ENCODE measurements at regions not wholly inside any gene's neighbourhood (a gene's known extent, or its start where the extent isn't known, plus 50 kb on each side); places are given as distances from the start of the nearest gene placed in this dataset.

DNA sequence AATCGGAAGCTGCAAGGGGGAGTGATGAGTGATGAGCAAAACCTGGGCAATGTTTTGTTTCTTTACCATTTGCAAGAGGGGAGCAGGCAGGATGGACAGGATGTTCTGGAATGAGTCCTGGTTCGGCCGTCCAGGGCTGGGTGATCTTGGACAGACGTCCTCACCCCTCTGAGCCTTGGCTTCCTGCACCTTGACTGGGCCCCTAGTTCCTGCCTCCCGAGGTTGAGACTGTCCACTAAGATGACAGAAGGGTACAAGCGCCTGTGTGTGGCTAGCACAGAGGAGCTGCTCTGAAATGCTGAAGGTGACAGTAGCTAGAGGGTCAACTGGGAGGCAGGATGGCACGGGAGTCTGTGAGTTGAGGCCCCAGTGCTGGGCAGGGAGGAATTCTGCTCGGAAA is 306.2 kb downstream of the MN1 start:
- Histone ChIP-seq H3K4me1 (ENCODE audit: control insufficient read depth, insufficient read depth, low read length) (no peaks in the 10 kb centered on the region), H3K4me2 (ENCODE audit: low read length) (no peak overlapping the region), H3K36me3 (ENCODE audit: insufficient read depth, low read length) (no peaks in the 10 kb centered on the region), H3K4me3 (ENCODE audit: low read length) (no peak overlapping the region), H3K27me3 (ENCODE audit: control insufficient read depth, insufficient read depth, low read length) (no peaks in the 10 kb centered on the region), H3K9me3 (replicated peaks; ENCODE audit: low read length) (no peaks in the 10 kb centered on the region), H3K9ac (ENCODE audit: low read depth, low read length) (no peak overlapping the region)

DNA sequence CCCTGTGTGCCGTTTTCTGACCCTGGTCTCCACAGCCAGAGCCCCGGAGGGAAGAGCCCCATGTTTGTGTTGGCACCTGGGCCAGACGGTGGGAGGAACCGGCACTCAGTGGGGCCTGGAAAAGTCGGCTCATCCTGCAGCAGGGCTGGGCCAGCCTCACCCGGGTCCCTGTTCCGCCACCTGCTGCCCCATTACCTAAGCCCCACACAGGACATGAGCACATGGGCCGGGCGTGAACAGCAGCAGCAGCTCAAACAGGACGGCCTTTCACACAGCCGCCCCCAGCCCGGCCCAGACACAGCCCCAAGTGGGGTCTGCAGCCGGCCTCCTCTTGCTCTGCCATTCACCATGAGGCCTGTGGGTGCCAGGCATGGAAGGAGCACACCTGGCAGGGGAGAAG is 302.4 kb downstream of the MN1 start:
- no peaks in the 10 kb centered on the region for H3K9me3 ChIP-seq (replicated peaks; ENCODE audit: low read length)
- H3K36me3 ChIP-seq (ENCODE audit: insufficient read depth, low read length): no peaks in the 10 kb centered on the region
- no peak overlapping the region for H3K4me3 ChIP-seq (ENCODE audit: low read length)
- no peaks in the 10 kb centered on the region for H3K27me3 ChIP-seq (ENCODE audit: control insufficient read depth, insufficient read depth, low read length)
- no peak overlapping the region for H3K4me2 ChIP-seq (ENCODE audit: low read length)
- no peak overlapping the region for H3K9ac ChIP-seq (ENCODE audit: low read depth, low read length)
- no peaks in the 10 kb centered on the region for H3K4me1 ChIP-seq (ENCODE audit: control insufficient read depth, insufficient read depth, low read length)

DNA sequence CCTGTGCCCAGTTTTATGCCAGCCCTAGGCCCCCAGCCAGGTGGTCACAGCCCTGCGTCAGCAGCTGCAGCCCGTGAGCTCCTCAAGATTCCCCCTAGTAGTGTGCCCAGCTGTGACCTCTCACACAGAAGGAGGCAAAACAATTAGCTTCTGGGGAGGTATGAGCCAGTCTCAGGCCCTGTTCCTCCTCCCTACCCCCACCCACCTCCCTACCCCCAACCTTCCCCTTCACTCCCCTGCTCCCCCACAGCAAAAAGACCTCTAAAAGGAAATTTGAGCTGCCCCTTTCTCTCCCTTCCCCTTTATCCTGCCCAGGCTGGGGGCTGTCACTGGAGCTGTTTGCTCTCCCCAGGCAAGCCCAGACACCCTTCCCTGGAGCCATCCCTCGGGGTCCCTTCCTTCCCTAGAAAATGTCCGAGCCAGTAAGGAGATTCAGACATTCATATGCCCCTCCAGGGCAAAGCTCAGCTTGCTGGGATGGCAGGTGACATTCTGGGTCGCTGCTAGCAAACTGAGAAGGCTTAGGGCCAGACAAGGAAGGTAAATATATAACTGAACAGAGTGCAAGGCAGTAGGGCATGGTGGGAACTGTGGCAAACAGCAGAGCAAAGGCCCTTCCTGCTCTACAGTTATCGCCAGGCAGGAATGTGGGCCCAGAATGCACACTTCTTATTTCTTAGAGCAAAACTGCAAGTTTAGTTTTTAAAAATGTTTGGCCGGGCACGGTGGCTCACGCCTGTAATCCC is 300.2 kb downstream of the MN1 start:
- Histone ChIP-seq H3K9ac (ENCODE audit: low read depth, low read length) (no peak overlapping the region), H3K36me3 (ENCODE audit: insufficient read depth, low read length) (no peaks in the 10 kb centered on the region), H3K4me2 (ENCODE audit: low read length) (no peak overlapping the region), H3K4me3 (ENCODE audit: low read length) (no peak overlapping the region), H3K9me3 (replicated peaks; ENCODE audit: low read length) (no peaks in the 10 kb centered on the region), H3K4me1 (ENCODE audit: control insufficient read depth, insufficient read depth, low read length) (no peaks in the 10 kb centered on the region), H3K27me3 (ENCODE audit: control insufficient read depth, insufficient read depth, low read length) (no peaks in the 10 kb centered on the region)

DNA sequence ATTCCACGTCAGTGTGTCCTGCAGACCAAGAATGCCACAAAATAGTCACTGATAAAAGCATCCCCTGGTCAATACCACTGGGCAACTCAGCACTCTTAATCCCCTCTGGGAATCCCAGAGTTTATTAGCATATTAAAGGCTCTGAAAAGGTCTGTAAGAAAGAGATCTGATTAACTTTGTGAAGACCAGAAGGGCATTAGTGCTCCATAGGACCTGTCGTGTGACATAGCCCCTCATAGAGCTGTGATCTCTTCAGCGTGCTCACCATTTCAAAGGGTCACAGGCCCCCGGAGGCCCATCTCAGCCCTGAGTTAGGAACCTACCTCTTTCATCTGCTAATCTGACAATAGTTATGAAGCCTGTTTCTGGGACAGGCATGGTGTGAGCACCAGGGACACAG is 299.2 kb downstream of the MN1 start:
- Histone ChIP-seq H3K9ac (ENCODE audit: low read depth, low read length) (no peak overlapping the region), H3K27me3 (ENCODE audit: control insufficient read depth, insufficient read depth, low read length) (no peaks in the 10 kb centered on the region), H3K4me2 (ENCODE audit: low read length) (no peak overlapping the region), H3K4me1 (ENCODE audit: control insufficient read depth, insufficient read depth, low read length) (peaks cover 5% of the 10 kb centered on the region), H3K36me3 (ENCODE audit: insufficient read depth, low read length) (no peaks in the 10 kb centered on the region), H3K9me3 (replicated peaks; ENCODE audit: low read length) (no peaks in the 10 kb centered on the region), H3K4me3 (ENCODE audit: low read length) (no peak overlapping the region)

DNA sequence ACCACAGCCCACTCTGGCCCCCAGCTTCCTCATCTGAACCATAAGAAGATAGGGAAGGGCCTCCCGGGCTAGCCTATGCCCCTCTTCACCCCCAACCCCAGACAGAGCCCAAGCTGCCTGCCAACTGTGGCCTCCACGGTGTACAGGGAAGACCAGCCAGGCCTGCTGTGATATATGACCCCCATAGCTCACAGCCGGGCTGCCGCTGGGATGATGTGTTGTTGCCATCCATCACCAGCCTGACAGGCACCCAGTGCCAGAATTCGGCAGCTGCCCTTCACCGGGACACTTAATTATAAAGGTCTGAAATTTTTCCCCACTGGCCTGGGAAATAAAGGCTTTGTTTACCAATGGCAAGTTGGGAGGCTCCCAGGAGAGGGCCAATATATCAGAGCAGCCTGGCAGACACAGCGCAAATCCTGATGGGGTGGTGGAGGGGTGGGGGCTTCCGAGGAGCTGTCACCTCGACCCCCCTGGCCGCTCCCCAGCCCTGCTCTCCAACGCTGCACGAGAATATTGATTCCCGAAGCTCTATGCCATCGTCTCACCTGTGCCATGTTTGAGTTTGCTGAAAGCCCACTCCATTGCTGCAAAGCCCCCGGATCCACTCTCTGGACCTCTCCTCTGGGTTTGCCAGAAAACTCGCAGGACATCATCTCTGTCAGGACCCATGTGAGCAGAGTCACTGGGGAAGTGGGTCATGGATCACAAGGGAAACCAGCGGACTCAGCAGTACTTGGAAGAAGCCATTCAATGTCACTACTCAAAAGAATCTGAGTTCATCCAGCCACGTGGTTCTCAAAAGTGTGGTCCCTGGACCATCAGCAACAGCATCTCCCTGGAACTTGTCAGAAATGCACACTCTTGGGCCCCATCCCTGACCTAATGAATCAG is 296.9 kb downstream of the MN1 start:
- H3K4me2 ChIP-seq (ENCODE audit: low read length): no peak overlapping the region
- no peak overlapping the region for H3K4me3 ChIP-seq (ENCODE audit: low read length)
- no peaks in the 10 kb centered on the region for H3K9me3 ChIP-seq (replicated peaks; ENCODE audit: low read length)
- H3K36me3 ChIP-seq (ENCODE audit: insufficient read depth, low read length): no peaks in the 10 kb centered on the region
- H3K4me1 ChIP-seq (ENCODE audit: control insufficient read depth, insufficient read depth, low read length): peaks cover 17% of the 10 kb centered on the region
- no peak overlapping the region for H3K9ac ChIP-seq (ENCODE audit: low read depth, low read length)
- H3K27me3 ChIP-seq (ENCODE audit: control insufficient read depth, insufficient read depth, low read length): no peaks in the 10 kb centered on the region

DNA sequence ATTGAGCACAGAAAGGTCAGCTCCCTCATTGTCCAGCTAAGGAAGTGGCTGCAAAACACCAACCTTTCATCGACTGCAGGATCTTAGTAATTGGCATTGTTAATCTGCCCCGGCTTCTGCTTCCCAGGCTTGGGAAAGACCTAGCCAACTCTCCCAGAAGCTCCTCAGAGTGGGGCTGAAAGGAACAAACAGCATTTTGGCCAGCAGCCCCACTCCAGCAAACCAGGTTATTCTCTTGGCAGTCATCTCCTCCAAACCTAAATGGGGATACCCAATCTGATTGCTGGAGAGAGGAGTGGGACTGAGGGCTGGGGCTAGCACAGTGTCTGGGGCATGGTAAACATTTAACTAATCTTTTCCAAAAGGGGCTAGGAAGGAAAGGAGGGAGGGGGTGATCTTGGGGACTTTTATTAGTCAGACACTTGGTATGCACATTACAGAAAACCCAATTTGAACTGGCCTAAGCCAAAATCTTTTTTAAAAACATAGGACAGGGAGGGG is 294.4 kb downstream of the MN1 start:
- H3K36me3 ChIP-seq (ENCODE audit: insufficient read depth, low read length): no peaks in the 10 kb centered on the region
- H3K9ac ChIP-seq (ENCODE audit: low read depth, low read length): no peak overlapping the region
- no peak overlapping the region for H3K4me2 ChIP-seq (ENCODE audit: low read length)
- peaks cover 3% of the 10 kb centered on the region for H3K27me3 ChIP-seq (ENCODE audit: control insufficient read depth, insufficient read depth, low read length)
- peaks cover 23% of the 10 kb centered on the region for H3K4me1 ChIP-seq (ENCODE audit: control insufficient read depth, insufficient read depth, low read length)
- no peaks in the 10 kb centered on the region for H3K9me3 ChIP-seq (replicated peaks; ENCODE audit: low read length)
- H3K4me3 ChIP-seq (ENCODE audit: low read length): no peak overlapping the region

DNA sequence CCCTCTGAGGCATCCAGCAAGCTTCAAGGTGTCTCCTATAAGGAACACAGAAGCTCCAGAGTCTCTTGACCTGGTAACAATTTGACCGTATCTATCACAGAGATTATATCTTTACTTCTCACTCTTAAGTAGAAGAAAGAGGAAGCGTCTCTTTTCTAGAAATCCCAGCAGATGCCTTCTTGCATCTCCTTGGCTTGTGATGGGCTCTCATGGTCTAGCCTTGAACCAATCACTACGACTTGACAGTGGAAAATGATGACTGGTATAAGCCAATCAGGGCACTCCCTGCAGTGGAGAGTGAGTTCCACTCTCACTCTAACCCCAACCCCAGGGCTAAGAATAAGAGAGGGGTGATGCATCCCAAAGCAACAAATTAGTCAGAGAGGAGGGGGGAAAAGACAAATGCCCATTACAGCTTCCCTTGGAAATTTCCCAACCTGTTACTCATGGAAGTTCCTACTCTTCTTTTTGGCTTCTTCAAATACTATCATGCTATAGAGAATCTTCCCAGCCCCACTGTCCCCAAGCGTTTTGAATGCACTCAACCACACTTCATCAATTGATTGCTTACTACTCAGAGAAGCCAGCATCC is 293.5 kb downstream of the MN1 start:
- Histone ChIP-seq H3K36me3 (ENCODE audit: insufficient read depth, low read length) (no peaks in the 10 kb centered on the region), H3K27me3 (ENCODE audit: control insufficient read depth, insufficient read depth, low read length) (peaks cover 3% of the 10 kb centered on the region), H3K9me3 (replicated peaks; ENCODE audit: low read length) (no peaks in the 10 kb centered on the region), H3K4me3 (ENCODE audit: low read length) (no peak overlapping the region), H3K4me1 (ENCODE audit: control insufficient read depth, insufficient read depth, low read length) (peaks cover 29% of the 10 kb centered on the region), H3K9ac (ENCODE audit: low read depth, low read length) (no peak overlapping the region), H3K4me2 (ENCODE audit: low read length) (no peak overlapping the region)

DNA sequence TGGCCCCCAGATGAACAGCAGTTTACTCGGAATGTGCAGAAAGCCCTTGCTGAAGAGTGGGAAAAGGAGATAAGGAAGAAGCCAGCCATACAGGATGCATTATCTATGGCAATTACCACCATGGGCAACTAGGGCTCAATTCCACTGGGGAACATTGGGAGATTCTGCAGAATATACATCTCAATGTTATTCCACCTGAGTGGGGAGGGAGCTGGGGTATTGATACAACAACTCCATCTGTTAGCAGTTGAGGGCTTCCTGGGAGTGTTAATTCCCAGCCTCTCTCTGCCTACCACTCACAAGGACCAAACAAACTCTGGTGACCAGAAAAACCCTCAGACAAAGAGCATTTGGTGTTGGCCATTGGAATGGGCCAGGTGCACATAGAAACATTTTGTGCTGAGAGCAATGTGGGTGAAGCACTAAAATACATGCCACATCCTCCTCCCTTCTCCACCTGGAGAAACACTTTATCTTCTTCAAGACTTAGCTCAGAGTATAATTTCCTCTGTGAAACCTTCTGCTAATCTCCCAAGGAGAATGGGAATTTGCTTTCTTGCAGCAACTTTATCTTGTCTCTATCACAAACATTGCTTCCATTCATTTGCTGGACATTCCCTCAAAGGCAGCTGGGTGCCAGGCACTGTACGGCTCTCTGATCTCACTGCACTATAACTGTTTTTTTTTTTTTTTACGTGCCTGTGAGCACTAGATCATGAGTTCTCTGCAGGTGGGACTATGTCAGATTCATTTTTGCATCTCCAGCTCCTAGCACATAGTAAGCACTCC is 292.2 kb downstream of the MN1 start:
- Histone ChIP-seq H3K4me1 (ENCODE audit: control insufficient read depth, insufficient read depth, low read length) (peaks cover 29% of the 10 kb centered on the region), H3K4me2 (ENCODE audit: low read length) (no peak overlapping the region), H3K4me3 (ENCODE audit: low read length) (no peak overlapping the region), H3K36me3 (ENCODE audit: insufficient read depth, low read length) (no peaks in the 10 kb centered on the region), H3K9me3 (replicated peaks; ENCODE audit: low read length) (no peaks in the 10 kb centered on the region), H3K27me3 (ENCODE audit: control insufficient read depth, insufficient read depth, low read length) (peaks cover 3% of the 10 kb centered on the region), H3K9ac (ENCODE audit: low read depth, low read length) (no peak overlapping the region)

DNA sequence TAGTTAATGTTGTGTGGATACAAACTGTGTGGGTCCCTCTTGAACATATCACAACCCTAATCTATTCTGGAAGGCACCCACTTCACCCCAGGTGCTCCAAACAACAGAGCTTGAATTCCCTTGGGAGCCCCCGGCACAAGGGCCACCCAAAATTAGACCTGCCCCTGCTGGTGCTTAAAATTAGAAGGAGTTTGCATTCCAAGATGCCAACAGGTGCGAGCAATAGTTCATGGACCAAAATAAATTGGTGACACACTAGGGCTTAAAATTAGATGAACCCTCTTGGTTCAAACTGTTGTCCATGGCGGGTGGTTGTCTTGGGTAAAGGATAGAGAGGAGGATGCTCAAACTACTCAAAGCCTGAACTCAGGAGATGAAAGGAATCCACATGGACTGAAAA is 291.5 kb downstream of the MN1 start:
- no peak overlapping the region for H3K9ac ChIP-seq (ENCODE audit: low read depth, low read length)
- H3K4me2 ChIP-seq (ENCODE audit: low read length): no peak overlapping the region
- H3K27me3 ChIP-seq (ENCODE audit: control insufficient read depth, insufficient read depth, low read length): peaks cover 3% of the 10 kb centered on the region
- H3K4me3 ChIP-seq (ENCODE audit: low read length): no peak overlapping the region
- H3K36me3 ChIP-seq (ENCODE audit: insufficient read depth, low read length): no peaks in the 10 kb centered on the region
- H3K9me3 ChIP-seq (replicated peaks; ENCODE audit: low read length): no peaks in the 10 kb centered on the region
- H3K4me1 ChIP-seq (ENCODE audit: control insufficient read depth, insufficient read depth, low read length): peaks cover 29% of the 10 kb centered on the region

DNA sequence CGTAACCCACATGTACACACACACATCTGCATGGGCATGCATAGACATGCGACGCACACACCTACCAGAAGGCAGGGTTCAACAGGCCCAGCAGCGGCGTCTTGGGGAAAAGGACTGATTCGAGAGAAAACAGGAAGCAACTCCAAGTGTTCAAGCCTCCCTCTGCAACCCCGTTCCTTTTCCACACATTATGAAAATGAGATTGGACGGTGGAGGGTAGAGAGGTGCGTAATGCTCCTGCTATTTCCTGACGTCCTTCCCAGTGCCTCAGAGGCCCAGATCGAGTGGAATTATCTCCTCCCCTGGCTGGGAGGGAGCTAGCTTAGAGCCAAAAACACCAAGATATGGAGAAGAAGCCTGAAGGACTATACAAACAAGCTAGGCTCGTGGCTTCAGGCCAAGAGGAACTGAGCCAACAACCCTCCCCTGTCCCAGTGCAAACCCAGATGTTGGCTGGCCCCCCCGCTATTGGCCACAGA is 289.2 kb downstream of the MN1 start:
- H3K36me3 ChIP-seq (ENCODE audit: insufficient read depth, low read length): no peaks in the 10 kb centered on the region
- peak overlapping the region; percentile 5 for H3K4me2 ChIP-seq (ENCODE audit: low read length)
- no peak overlapping the region for H3K4me3 ChIP-seq (ENCODE audit: low read length)
- H3K9me3 ChIP-seq (replicated peaks; ENCODE audit: low read length): no peaks in the 10 kb centered on the region
- H3K9ac ChIP-seq (ENCODE audit: low read depth, low read length): no peak overlapping the region
- H3K4me1 ChIP-seq (ENCODE audit: control insufficient read depth, insufficient read depth, low read length): peaks cover 25% of the 10 kb centered on the region
- H3K27me3 ChIP-seq (ENCODE audit: control insufficient read depth, insufficient read depth, low read length): peaks cover 3% of the 10 kb centered on the region

DNA sequence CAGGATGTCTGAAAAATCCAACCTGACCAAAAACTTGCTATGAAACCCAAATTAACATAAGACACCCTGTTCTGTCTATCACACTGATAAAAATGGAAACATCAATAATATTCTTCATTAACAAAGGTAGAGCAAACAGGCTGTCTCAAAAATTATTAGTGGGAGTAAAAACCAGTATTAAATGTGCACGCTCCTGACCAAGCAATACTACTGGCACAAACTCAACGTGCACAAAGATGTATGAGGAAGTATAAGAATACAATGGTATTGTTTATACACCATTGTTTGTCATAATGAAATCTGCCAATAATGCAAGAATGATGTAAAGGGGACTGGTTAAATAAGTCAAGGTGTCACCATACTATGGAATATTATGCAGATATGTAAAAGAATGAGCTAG is 288.5 kb downstream of the MN1 start:
- Histone ChIP-seq H3K9ac (ENCODE audit: low read depth, low read length) (no peak overlapping the region), H3K4me2 (ENCODE audit: low read length) (no peak overlapping the region), H3K27me3 (ENCODE audit: control insufficient read depth, insufficient read depth, low read length) (peaks cover 3% of the 10 kb centered on the region)

More for the DNA sequence above, 288.5 kb downstream of the MN1 start:
- H3K9me3 ChIP-seq (replicated peaks; ENCODE audit: low read length): no peaks in the 10 kb centered on the region
- no peaks in the 10 kb centered on the region for H3K36me3 ChIP-seq (ENCODE audit: insufficient read depth, low read length)
- peaks cover 18% of the 10 kb centered on the region for H3K4me1 ChIP-seq (ENCODE audit: control insufficient read depth, insufficient read depth, low read length)
- H3K4me3 ChIP-seq (ENCODE audit: low read length): no peak overlapping the region

Measured in skeletal muscle satellite cell (primary cell).